T-helper 17 cell (primary cell): ENCODE measurements at regions not wholly inside any gene's neighbourhood (a gene's known extent, or its start where the extent isn't known, plus 50 kb on each side); places are given as distances from the start of the nearest gene placed in this dataset.
A peak's percentile ranks its signal among the peaks of the same experiment; 100 is the strongest.

Source experiments
- ATAC-seq: fragments of 150-1000 bp; cut with Tn5 transposase; 2 replicates; pipeline ENCODE4 v1.10.0; 2021; ENCODE audit warnings: mild to moderate bottlenecking, moderate library complexity
- DNase-seq, 3 donors: peaks; one replicate each; pipeline versions ENCODE4 v3.0.0 to v3.0.0-alpha.2; 2020 to 2021
- H3K9me3 ChIP-seq: one replicate; pipeline ENCODE4 v1.7.0; 2013; ENCODE audit warnings: low read length, mild to moderate bottlenecking; ENCODE audit not compliant: control insufficient read depth, poor library complexity, severe bottlenecking
- H3K27ac Mint-ChIP-seq: one replicate; pipeline ENCODE4 v1.8.0; 2022; ENCODE audit warnings: mild to moderate bottlenecking, moderate library complexity, mixed read lengths
- H3K27me3 Mint-ChIP-seq: one replicate; pipeline ENCODE4 v1.8.0; 2022; ENCODE audit warnings: mixed read lengths
- H3K36me3 Mint-ChIP-seq: one replicate; pipeline ENCODE4 v1.8.0; 2022; ENCODE audit warnings: low read depth, mixed read lengths
- H3K4me1 Mint-ChIP-seq: one replicate; pipeline ENCODE4 v1.8.0; 2022; ENCODE audit warnings: mild to moderate bottlenecking, mixed read lengths
- H3K4me3 Mint-ChIP-seq: one replicate; pipeline ENCODE4 v1.8.0; 2022; ENCODE audit warnings: mild to moderate bottlenecking, moderate library complexity, mixed read lengths

DNA sequence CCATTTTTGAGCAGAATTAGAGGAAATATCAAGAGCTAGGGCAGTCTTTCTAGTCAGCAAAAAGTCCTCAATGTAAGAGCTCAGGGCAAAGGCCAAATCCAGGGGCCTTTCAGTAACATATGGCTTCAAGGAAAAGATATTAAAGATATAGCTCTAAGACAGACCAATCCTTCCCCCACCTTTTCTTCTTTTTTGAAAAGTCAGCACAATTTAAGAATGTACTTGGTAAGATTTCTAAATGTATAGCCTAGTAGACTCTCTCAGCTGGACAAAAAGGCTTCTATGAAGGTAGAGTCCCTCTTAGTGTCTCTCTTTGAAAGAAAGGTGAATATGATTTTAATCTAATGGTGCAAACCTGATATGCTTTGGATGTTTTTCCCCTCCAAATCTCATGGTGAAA is 515.7 kb downstream of the VRK1 start:
- Mint-ChIP-seq H3K4me1 (peaks cover 3% of the 10 kb centered on the region), H3K36me3 (no peaks in the 10 kb centered on the region), H3K27me3 (no peaks in the 10 kb centered on the region), H3K27ac (no peak overlapping the region), H3K4me3 (no peak overlapping the region)
- ATAC-seq, result no peak
- H3K9me3 ChIP-seq, result no peaks in the 10 kb centered on the region
- no peak for DNase-seq

DNA sequence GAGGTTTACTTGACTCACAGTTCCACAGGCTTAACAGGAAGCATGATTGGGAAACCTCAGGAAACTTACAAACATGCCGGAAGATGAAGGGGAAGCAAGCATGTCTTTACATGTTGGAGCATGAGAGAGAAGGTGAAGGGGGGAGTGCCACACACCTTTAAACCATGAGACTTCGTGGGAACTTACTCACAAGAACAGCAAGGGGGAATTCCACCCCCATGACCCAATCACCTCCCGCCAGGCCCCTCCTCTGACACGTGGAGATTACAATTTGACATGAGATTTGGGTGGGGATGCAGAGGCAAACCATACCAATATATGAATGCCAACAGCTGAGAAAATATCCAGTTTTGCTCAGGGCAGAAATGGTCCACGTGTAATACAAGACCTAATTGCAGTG is 518.6 kb downstream of the VRK1 start:
- ATAC-seq, result no peak
- no peak overlapping the region for H3K4me3 Mint-ChIP-seq
- peaks cover 3% of the 10 kb centered on the region for H3K4me1 Mint-ChIP-seq
- no peaks in the 10 kb centered on the region for H3K9me3 ChIP-seq
- DNase-seq, result no peak
- H3K36me3 Mint-ChIP-seq, result no peaks in the 10 kb centered on the region
- no peak overlapping the region for H3K27ac Mint-ChIP-seq
- H3K27me3 Mint-ChIP-seq, result no peaks in the 10 kb centered on the region

- DNase-seq (no peak), ATAC-seq (no peak)
- no peaks in the 10 kb centered on the region for H3K9me3 ChIP-seq
- Mint-ChIP-seq H3K27me3 (no peaks in the 10 kb centered on the region), H3K4me1 (no peaks in the 10 kb centered on the region), H3K36me3 (no peaks in the 10 kb centered on the region), H3K4me3 (no peak overlapping the region), H3K27ac (no peak overlapping the region)
Observed at GRCh38 chr14:97318380-97318779, 521.2 kb downstream of the VRK1 start.

DNA sequence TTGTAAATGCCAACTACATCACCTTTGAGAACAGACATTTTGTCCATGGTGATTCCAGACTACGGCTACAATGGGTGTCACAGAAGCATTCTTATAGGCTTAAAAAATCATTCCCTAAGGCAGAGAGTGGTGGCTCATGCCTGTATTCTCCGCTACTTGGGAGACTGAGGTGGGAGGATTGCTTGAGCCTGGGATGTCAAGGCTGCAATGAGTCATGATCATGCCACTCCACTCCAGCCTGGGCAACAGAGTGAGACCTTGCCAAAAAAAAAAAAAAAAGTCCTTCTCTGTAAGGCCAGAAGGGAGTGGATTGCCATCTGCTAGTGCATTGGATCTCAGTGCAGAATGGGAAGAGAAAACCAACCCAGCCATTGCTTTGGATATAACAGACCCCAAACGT is 522.5 kb downstream of the VRK1 start:
- no peaks in the 10 kb centered on the region for H3K9me3 ChIP-seq
- no peaks in the 10 kb centered on the region for H3K4me1 Mint-ChIP-seq

GRCh38 chr14:97328743-97329142 is 531.6 kb downstream of the VRK1 start:
- Mint-ChIP-seq H3K36me3 (peaks cover 3% of the 10 kb centered on the region), H3K27ac (no peak overlapping the region), H3K4me1 (peaks cover 17% of the 10 kb centered on the region), H3K4me3 (no peak overlapping the region), H3K27me3 (no peaks in the 10 kb centered on the region)
- no peaks in the 10 kb centered on the region for H3K9me3 ChIP-seq
- DNase-seq (no peak), ATAC-seq (no peak)

More for the DNA sequence above, 522.5 kb downstream of the VRK1 start:
- Mint-ChIP-seq H3K4me3 (no peak overlapping the region), H3K27me3 (no peaks in the 10 kb centered on the region), H3K27ac (no peak overlapping the region), H3K36me3 (no peaks in the 10 kb centered on the region)
- DNase-seq (no peak), ATAC-seq (no peak)

DNA sequence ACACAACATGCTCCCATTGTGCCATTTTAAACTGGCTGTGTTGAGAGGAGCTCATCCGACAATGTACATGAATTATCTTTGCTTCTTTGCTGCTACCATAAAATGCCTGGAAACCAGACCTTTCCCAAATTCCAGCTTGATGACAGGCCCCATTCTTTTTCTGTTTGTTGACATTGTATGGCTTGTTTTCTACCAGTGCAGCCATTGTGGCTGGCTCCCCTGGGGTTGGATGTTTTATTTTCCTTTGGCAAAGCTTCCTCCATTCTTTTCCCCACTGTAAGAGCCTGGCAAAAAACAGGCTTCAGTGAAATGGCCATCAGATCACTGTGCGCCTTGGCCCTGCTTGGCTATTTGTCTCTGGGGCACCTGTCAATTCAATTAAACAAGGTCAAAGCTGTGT is 532.5 kb downstream of the VRK1 start:
- Mint-ChIP-seq H3K27me3 (no peaks in the 10 kb centered on the region), H3K36me3 (peaks cover 3% of the 10 kb centered on the region), H3K4me3 (no peak overlapping the region), H3K27ac (no peak overlapping the region), H3K4me1 (peaks cover 17% of the 10 kb centered on the region)
- DNase-seq (no peak), ATAC-seq (no peak)
- H3K9me3 ChIP-seq, result no peaks in the 10 kb centered on the region

DNA sequence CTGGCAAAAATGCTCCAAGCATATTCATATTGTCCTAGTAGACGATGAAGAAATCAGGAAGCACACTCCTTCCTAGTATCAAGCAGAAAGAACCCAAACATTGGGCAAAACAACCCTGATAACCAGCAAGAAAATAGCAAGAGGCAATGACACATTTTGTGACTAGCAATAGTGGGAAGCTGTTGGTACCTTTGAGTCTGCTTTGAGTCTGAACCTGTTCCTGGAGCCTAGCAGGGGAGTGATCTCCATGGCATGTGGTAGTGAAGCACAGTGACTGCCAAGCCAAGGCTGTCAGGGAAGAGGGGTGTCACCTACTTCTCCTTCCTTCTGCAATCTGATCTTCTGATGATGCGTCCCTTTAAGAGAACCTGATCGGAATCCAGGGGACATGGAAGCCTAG is 533.9 kb downstream of the VRK1 start:
- H3K27ac Mint-ChIP-seq, result peak overlapping the region; percentile 54
- H3K4me1 Mint-ChIP-seq, result peaks cover 20% of the 10 kb centered on the region
- no peak for ATAC-seq
- no peak overlapping the region for H3K4me3 Mint-ChIP-seq
- no peak for DNase-seq
- H3K27me3 Mint-ChIP-seq, result no peaks in the 10 kb centered on the region
- H3K36me3 Mint-ChIP-seq, result peaks cover 3% of the 10 kb centered on the region
- H3K9me3 ChIP-seq, result no peaks in the 10 kb centered on the region

- Mint-ChIP-seq H3K36me3 (peaks cover 3% of the 10 kb centered on the region), H3K4me3 (no peak overlapping the region), H3K27ac (peak overlapping the region; percentile 54), H3K4me1 (peaks cover 24% of the 10 kb centered on the region), H3K27me3 (no peaks in the 10 kb centered on the region)
- ATAC-seq (no peak), DNase-seq (no peak)
- H3K9me3 ChIP-seq, result no peaks in the 10 kb centered on the region
Observed at GRCh38 chr14:97331526-97331925, 534.3 kb downstream of the VRK1 start.

- peaks cover 3% of the 10 kb centered on the region for H3K36me3 Mint-ChIP-seq
- no peaks in the 10 kb centered on the region for H3K9me3 ChIP-seq
- H3K4me3 Mint-ChIP-seq, result no peak overlapping the region
- H3K27me3 Mint-ChIP-seq, result no peaks in the 10 kb centered on the region
- DNase-seq (no peak), ATAC-seq (no peak)
- no peak overlapping the region for H3K27ac Mint-ChIP-seq
- peaks cover 20% of the 10 kb centered on the region for H3K4me1 Mint-ChIP-seq
Observed at GRCh38 chr14:97336179-97336578, 539.0 kb downstream of the VRK1 start.

DNA sequence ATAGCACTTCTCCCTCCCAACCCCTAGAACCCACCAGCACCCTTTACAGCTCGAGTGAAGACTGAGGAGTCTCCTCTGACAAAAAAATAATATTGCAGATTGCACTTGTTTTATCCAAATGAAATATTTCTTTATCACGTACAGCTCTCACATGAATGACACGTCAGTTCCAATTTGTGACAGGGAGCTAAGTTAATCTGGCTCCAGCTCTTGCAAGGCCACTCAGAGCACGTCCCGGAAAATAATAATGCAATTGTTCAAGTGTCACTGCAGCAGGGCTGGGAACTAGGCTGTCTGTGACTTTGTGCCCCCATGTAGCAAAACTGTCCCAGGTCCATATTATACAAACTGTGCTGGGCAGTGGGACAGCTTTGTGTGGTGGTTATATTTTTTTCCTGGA is 539.6 kb downstream of the VRK1 start:
- Mint-ChIP-seq H3K4me1 (peaks cover 14% of the 10 kb centered on the region), H3K36me3 (peaks cover 3% of the 10 kb centered on the region), H3K4me3 (no peak overlapping the region), H3K27me3 (no peaks in the 10 kb centered on the region), H3K27ac (no peak overlapping the region)
- H3K9me3 ChIP-seq, result no peaks in the 10 kb centered on the region
- ATAC-seq, result no peak
- DNase-seq, result no peak

GRCh38 chr14:97337267-97337666 is 540.1 kb downstream of the VRK1 start:
- H3K27ac Mint-ChIP-seq, result no peak overlapping the region
- DNase-seq (no peak), ATAC-seq (no peak)

GRCh38 chr14:97337670-97338069 is 540.5 kb downstream of the VRK1 start:
- Mint-ChIP-seq H3K27ac (no peak overlapping the region), H3K4me1 (peaks cover 7% of the 10 kb centered on the region), H3K4me3 (no peak overlapping the region), H3K36me3 (peaks cover 3% of the 10 kb centered on the region), H3K27me3 (no peaks in the 10 kb centered on the region)
- no peak for DNase-seq
- ATAC-seq, result no peak
- H3K9me3 ChIP-seq, result no peaks in the 10 kb centered on the region

More at GRCh38 chr14:97337267-97337666, 540.1 kb downstream of the VRK1 start:
- Mint-ChIP-seq H3K27me3 (no peaks in the 10 kb centered on the region), H3K36me3 (peaks cover 3% of the 10 kb centered on the region), H3K4me1 (peaks cover 10% of the 10 kb centered on the region), H3K4me3 (no peak overlapping the region)
- no peaks in the 10 kb centered on the region for H3K9me3 ChIP-seq

GRCh38 chr14:97344666-97345065 is 547.5 kb downstream of the VRK1 start:
- Mint-ChIP-seq H3K4me3 (no peak overlapping the region), H3K4me1 (no peaks in the 10 kb centered on the region), H3K36me3 (no peaks in the 10 kb centered on the region), H3K27ac (no peak overlapping the region), H3K27me3 (no peaks in the 10 kb centered on the region)
- no peak for ATAC-seq
- H3K9me3 ChIP-seq, result no peaks in the 10 kb centered on the region
- DNase-seq, result no peak

GRCh38 chr14:97346675-97347074 is 549.5 kb downstream of the VRK1 start:
- no peak for DNase-seq

GRCh38 chr14:97349463-97349862 is 552.3 kb downstream of the VRK1 start:
- no peak overlapping the region for H3K27ac Mint-ChIP-seq
- no peak overlapping the region for H3K4me3 Mint-ChIP-seq
- DNase-seq (no peak), ATAC-seq (no peak)
- H3K27me3 Mint-ChIP-seq, result no peaks in the 10 kb centered on the region
- H3K36me3 Mint-ChIP-seq, result no peaks in the 10 kb centered on the region
- H3K9me3 ChIP-seq, result no peaks in the 10 kb centered on the region
- peaks cover 5% of the 10 kb centered on the region for H3K4me1 Mint-ChIP-seq

More at GRCh38 chr14:97346675-97347074, 549.5 kb downstream of the VRK1 start:
- Mint-ChIP-seq H3K27me3 (no peaks in the 10 kb centered on the region), H3K36me3 (no peaks in the 10 kb centered on the region), H3K4me3 (no peak overlapping the region), H3K4me1 (peaks cover 3% of the 10 kb centered on the region), H3K27ac (no peak overlapping the region)
- H3K9me3 ChIP-seq, result no peaks in the 10 kb centered on the region
- no peak for ATAC-seq
